HEK293 (cell line): ENCODE measurements at regions not wholly inside any gene's neighbourhood (a gene's known extent, or its start where the extent isn't known, plus 50 kb on each side); places are given as distances from the start of the nearest gene placed in this dataset.
A peak's percentile ranks its signal among the peaks of the same experiment; 100 is the strongest.

ENCODE experiments used
- CTCF ChIA-PET: fragments of 350-600 bp; formaldehyde crosslinking; extraction: SDS; loops from one replicate; lab custom pipeline; 2021; ENCODE audit warnings: antibody characterized with exemption; lab: Yijun Ruan, JAX
- POLR2A ChIA-PET: fragments of 300-600 bp; formaldehyde crosslinking; extraction: SDS; loops from one replicate; lab custom pipeline; 2020; ENCODE audit warnings: antibody characterized with exemption, inconsistent platforms; lab: Yijun Ruan, JAX
- H3K27ac ChIP-seq: fragments of 200-500 bp; sonication (Bioruptor generic); 2 replicates; pipeline ENCODE4 v1.5.1; 2014; ENCODE audit warnings: low read depth, low read length, control low read depth, inconsistent platforms; ENCODE audit errors: extremely low read depth
- H3K36me3 ChIP-seq, 2 experiments: fragments of 200-500 bp in 1 of 2; sonication (Bioruptor generic) in 1 of 2; 1 replicate in 1 of 2; 2 replicates in 1 of 2; pipeline ENCODE4 v1.5.1; 2014 to 2017; ENCODE audit warnings: inconsistent platforms in 2 of 2, low read length in 2 of 2; ENCODE audit not compliant: control insufficient read depth in 2 of 2, insufficient read depth in 1 of 2
- H3K4me1 ChIP-seq: fragments of 200-500 bp; sonication (Bioruptor generic); 2 replicates; pipeline ENCODE4 v1.5.1; 2014; ENCODE audit warnings: mild to moderate bottlenecking, low read length, inconsistent platforms; ENCODE audit not compliant: control insufficient read depth, insufficient read depth
- H3K4me3 ChIP-seq: 2 replicates; pipeline ENCODE4 v1.5.1; 2011; ENCODE audit warnings: low read depth, mild to moderate bottlenecking, control low read depth, low read length, moderate library complexity
- H3K9me3 ChIP-seq: fragments of 200-500 bp; sonication (Bioruptor generic); 2 replicates; pipeline ENCODE4 v1.5.1; 2014; ENCODE audit warnings: low read depth, low read length, inconsistent platforms; ENCODE audit not compliant: control insufficient read depth, insufficient read depth
- SP7 ChIP-seq: fragments of 450-650 bp; formaldehyde crosslinking; IDR thresholded peaks from 2 replicates; pipeline ENCODE4 v1.5.1; 2016; ENCODE audit warnings: missing biosample characterization, missing genetic modification characterization
- ZFP37 ChIP-seq: fragments of 450-650 bp; formaldehyde crosslinking; IDR thresholded peaks from 2 replicates; pipeline ENCODE4 v1.5.1; 2016; ENCODE audit warnings: missing biosample characterization, missing genetic modification characterization
- ZNF112 ChIP-seq: fragments of 450-650 bp; formaldehyde crosslinking; IDR thresholded peaks from 2 replicates; pipeline ENCODE4 v1.5.0; 2017; ENCODE audit warnings: missing biosample characterization, missing genetic modification characterization
- ZNF138 ChIP-seq: fragments of 450-650 bp; formaldehyde crosslinking; IDR thresholded peaks from 2 replicates; pipeline ENCODE4 v1.5.1; 2016; ENCODE audit warnings: missing biosample characterization, missing genetic modification characterization, borderline replicate concordance
- ZNF140 ChIP-seq: fragments of 450-650 bp; formaldehyde crosslinking; IDR thresholded peaks from 2 replicates; pipeline ENCODE4 v1.5.1; 2016; ENCODE audit warnings: missing biosample characterization, missing genetic modification characterization
- ZNF157 ChIP-seq: fragments of 450-650 bp; formaldehyde crosslinking; IDR thresholded peaks from 2 replicates; pipeline ENCODE4 v1.5.1; 2016; ENCODE audit warnings: missing biosample characterization, missing genetic modification characterization
- ZNF221 ChIP-seq: fragments of 450-650 bp; formaldehyde crosslinking; IDR thresholded peaks from 2 replicates; pipeline ENCODE4 v1.5.1; 2017; ENCODE audit warnings: missing biosample characterization, missing genetic modification characterization, borderline replicate concordance
- ZNF335 ChIP-seq: fragments of 450-650 bp; formaldehyde crosslinking; conservative IDR thresholded peaks from 2 replicates; pipeline ENCODE4 v1.5.1; 2016; ENCODE audit warnings: missing biosample characterization, missing genetic modification characterization
- ZNF391 ChIP-seq: fragments of 450-650 bp; formaldehyde crosslinking; IDR thresholded peaks from 2 replicates; pipeline ENCODE4 v1.5.1; 2016; ENCODE audit warnings: low read depth, missing biosample characterization, missing genetic modification characterization, borderline replicate concordance
- ZNF416 ChIP-seq: fragments of 450-650 bp; formaldehyde crosslinking; IDR thresholded peaks from 2 replicates; pipeline ENCODE4 v1.5.1; 2016; ENCODE audit warnings: missing biosample characterization, missing genetic modification characterization
- ZNF48 ChIP-seq: fragments of 450-650 bp; formaldehyde crosslinking; IDR thresholded peaks from 2 replicates; pipeline ENCODE4 v1.5.1; 2016; ENCODE audit warnings: missing biosample characterization, missing genetic modification characterization
- ZNF560 ChIP-seq: fragments of 450-650 bp; formaldehyde crosslinking; IDR thresholded peaks from 2 replicates; pipeline ENCODE4 v1.5.1; 2017; ENCODE audit warnings: missing biosample characterization, missing genetic modification characterization, borderline replicate concordance
- ZNF596 ChIP-seq: fragments of 450-650 bp; IDR thresholded peaks from 2 replicates; pipeline ENCODE4 v1.5.0; 2018; ENCODE audit warnings: missing biosample characterization, mild to moderate bottlenecking, missing genetic modification characterization, moderate library complexity
- ZNF701 ChIP-seq: fragments of 450-650 bp; formaldehyde crosslinking; IDR thresholded peaks from 2 replicates; pipeline ENCODE4 v1.5.1; 2016; ENCODE audit warnings: missing biosample characterization, missing genetic modification characterization
- ZNF785 ChIP-seq: fragments of 450-650 bp; formaldehyde crosslinking; IDR thresholded peaks from 2 replicates; pipeline ENCODE4 v1.5.1; 2016; ENCODE audit warnings: missing biosample characterization, missing genetic modification characterization
- ZNF837 ChIP-seq: fragments of 450-650 bp; formaldehyde crosslinking; IDR thresholded peaks from 2 replicates; pipeline ENCODE4 v1.5.1; 2016; ENCODE audit warnings: missing biosample characterization, missing genetic modification characterization
- ZSCAN23 ChIP-seq: fragments of 450-650 bp; formaldehyde crosslinking; IDR thresholded peaks from 2 replicates; pipeline ENCODE4 v1.5.1; 2016; ENCODE audit warnings: missing biosample characterization, missing genetic modification characterization
- ZSCAN30 ChIP-seq: fragments of 450-650 bp; IDR thresholded peaks from 2 replicates; pipeline ENCODE4 v1.5.1; 2018; ENCODE audit warnings: missing biosample characterization, mild to moderate bottlenecking, missing genetic modification characterization, moderate library complexity
- TF ChIP-seq, protein P1 (sequence below): fragments of 450-650 bp; formaldehyde crosslinking; IDR thresholded peaks from 2 replicates; pipeline ENCODE4 v1.5.1; 2016; ENCODE audit warnings: missing biosample characterization, missing genetic modification characterization
- TF ChIP-seq, protein P2 (sequence below): fragments of 450-650 bp; formaldehyde crosslinking; IDR thresholded peaks from 2 replicates; pipeline ENCODE4 v1.5.1; 2016; ENCODE audit warnings: missing biosample characterization, missing genetic modification characterization
- TF ChIP-seq, protein P3 (sequence below): fragments of 450-650 bp; formaldehyde crosslinking; IDR thresholded peaks from 2 replicates; pipeline ENCODE4 v1.5.1; 2017; ENCODE audit warnings: missing biosample characterization, missing genetic modification characterization
- TF ChIP-seq, protein P4 (sequence below): fragments of 450-650 bp; formaldehyde crosslinking; IDR thresholded peaks from 2 replicates; pipeline ENCODE4 v1.5.1; 2017; ENCODE audit warnings: missing biosample characterization, missing genetic modification characterization
- TF ChIP-seq, protein P5 (sequence below): IDR thresholded peaks from 2 replicates; pipeline ENCODE4 v1.6.1; 2011; ENCODE audit warnings: mild to moderate bottlenecking, low read depth, low read length, borderline replicate concordance
- TF ChIP-seq, protein P6 (sequence below): fragments of 450-650 bp; formaldehyde crosslinking; IDR thresholded peaks from 2 replicates; pipeline ENCODE4 v1.5.1; 2016; ENCODE audit warnings: missing biosample characterization, missing genetic modification characterization

DNA sequence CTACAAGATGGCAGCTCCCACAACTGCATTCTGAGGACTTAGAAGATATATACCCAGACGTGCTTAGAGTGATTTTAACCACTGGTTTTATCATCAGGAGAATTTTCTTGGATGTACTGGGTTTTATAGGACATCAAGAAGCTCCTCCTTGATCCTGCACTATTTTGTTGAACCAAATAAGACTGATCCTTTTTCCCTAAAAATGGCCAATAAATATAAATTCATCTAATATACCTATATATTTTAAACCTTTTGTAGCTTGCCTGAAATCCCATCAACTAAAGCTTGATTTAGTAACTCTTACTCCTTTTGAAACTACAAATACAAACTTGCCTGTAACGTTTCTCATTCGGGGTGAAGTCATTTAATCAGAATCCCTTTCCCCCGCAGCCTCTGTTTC lies 849.4 kb upstream of the ADAMTS5 start (continued):
- no peak for TF ChIP-seq ZNF140 (tag by site-specific recombination)
- TF ChIP-seq, protein P1, sequence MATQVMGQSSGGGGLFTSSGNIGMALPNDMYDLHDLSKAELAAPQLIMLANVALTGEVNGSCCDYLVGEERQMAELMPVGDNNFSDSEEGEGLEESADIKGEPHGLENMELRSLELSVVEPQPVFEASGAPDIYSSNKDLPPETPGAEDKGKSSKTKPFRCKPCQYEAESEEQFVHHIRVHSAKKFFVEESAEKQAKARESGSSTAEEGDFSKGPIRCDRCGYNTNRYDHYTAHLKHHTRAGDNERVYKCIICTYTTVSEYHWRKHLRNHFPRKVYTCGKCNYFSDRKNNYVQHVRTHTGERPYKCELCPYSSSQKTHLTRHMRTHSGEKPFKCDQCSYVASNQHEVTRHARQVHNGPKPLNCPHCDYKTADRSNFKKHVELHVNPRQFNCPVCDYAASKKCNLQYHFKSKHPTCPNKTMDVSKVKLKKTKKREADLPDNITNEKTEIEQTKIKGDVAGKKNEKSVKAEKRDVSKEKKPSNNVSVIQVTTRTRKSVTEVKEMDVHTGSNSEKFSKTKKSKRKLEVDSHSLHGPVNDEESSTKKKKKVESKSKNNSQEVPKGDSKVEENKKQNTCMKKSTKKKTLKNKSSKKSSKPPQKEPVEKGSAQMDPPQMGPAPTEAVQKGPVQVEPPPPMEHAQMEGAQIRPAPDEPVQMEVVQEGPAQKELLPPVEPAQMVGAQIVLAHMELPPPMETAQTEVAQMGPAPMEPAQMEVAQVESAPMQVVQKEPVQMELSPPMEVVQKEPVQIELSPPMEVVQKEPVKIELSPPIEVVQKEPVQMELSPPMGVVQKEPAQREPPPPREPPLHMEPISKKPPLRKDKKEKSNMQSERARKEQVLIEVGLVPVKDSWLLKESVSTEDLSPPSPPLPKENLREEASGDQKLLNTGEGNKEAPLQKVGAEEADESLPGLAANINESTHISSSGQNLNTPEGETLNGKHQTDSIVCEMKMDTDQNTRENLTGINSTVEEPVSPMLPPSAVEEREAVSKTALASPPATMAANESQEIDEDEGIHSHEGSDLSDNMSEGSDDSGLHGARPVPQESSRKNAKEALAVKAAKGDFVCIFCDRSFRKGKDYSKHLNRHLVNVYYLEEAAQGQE (tag by site-specific recombination) = no peak
- TF ChIP-seq ZNF416 (tag by site-specific recombination) = no peak
- TF ChIP-seq ZSCAN30 (tag by site-specific recombination) = no peak
- TF ChIP-seq ZFP37 (tag by site-specific recombination) = no peak
- TF ChIP-seq, protein P2, sequence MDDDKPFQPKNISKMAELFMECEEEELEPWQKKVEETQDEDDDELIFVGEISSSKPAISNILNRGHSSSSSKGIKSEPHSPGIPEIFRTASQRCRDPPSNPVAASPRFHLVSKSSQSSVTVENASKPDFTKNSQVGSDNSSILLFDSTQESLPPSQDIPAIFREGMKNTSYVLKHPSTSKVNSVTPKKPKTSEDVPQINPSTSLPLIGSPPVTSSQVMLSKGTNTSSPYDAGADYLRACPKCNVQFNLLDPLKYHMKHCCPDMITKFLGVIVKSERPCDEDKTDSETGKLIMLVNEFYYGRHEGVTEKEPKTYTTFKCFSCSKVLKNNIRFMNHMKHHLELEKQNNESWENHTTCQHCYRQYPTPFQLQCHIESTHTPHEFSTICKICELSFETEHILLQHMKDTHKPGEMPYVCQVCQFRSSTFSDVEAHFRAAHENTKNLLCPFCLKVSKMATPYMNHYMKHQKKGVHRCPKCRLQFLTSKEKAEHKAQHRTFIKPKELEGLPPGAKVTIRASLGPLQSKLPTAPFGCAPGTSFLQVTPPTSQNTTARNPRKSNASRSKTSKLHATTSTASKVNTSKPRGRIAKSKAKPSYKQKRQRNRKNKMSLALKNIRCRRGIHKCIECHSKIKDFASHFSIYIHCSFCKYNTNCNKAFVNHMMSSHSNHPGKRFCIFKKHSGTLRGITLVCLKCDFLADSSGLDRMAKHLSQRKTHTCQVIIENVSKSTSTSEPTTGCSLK (tag by site-specific recombination) = no peak
- no peak for TF ChIP-seq ZNF837

DNA sequence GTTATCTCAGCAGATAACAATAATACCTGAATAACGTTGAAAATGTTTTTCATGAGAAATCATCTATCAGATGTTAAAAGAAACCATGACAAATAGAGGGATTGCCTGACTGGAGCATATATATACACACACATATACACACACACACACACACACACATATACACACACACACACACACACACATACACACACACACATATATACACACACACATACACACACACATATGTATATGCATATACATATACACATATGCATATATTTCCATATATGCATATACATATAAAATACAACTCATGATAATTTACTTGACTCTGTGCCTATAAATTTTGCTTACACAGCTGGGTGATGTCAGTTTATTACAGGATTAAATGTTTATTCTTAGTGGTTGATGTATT lies 847.3 kb upstream of the ADAMTS5 start:
- Histone ChIP-seq H3K4me1 (no peaks in the 10 kb centered on the region), H3K27ac (no peak overlapping the region), H3K9me3 (no peaks in the 10 kb centered on the region), H3K36me3 (no peaks in the 10 kb centered on the region), H3K4me3 (no peak overlapping the region)
- CTCF ChIA-PET = no interaction called here
- TF ChIP-seq, protein P3, sequence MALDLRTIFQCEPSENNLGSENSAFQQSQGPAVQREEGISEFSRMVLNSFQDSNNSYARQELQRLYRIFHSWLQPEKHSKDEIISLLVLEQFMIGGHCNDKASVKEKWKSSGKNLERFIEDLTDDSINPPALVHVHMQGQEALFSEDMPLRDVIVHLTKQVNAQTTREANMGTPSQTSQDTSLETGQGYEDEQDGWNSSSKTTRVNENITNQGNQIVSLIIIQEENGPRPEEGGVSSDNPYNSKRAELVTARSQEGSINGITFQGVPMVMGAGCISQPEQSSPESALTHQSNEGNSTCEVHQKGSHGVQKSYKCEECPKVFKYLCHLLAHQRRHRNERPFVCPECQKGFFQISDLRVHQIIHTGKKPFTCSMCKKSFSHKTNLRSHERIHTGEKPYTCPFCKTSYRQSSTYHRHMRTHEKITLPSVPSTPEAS (tag by site-specific recombination) = peak; percentile 92
- TF ChIP-seq SP7 = no peak
- POLR2A ChIA-PET = no interaction called here

DNA sequence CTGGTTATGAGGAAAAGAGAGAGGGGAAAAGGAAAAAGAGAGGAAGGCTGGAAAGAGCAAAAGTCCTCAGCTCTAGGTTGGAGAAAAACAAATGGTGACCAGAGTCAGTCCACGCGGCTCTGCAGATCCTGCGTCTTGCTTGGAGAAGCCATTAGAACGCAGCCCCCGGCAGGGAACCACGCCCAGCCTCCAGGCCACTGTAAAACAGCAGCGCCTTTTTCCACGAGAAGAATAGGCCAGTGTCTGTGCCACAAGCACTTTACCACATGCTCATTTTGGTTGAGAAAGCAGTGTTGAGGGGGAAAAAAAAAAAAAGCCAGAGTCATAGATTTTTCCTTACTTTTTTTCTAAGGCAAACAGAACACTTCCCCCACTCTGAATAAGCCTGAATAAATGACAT lies 846.9 kb upstream of the ADAMTS5 start:
- POLR2A ChIA-PET = interaction anchor here (0.7 kb wide), 1 partner anchor 1132 kb away, joined by 4 read pairs; no protein-coding TSS in a partner anchor
- CTCF ChIA-PET = interaction anchor here (2.2 kb wide), 1 partner anchor 11 kb away, joined by 14 read pairs; no protein-coding TSS in a partner anchor
- Histone ChIP-seq H3K9me3 (no peaks in the 10 kb centered on the region), H3K4me3 (no peak overlapping the region), H3K4me1 (no peaks in the 10 kb centered on the region), H3K27ac (no peak overlapping the region), H3K36me3 (no peaks in the 10 kb centered on the region)
- TF ChIP-seq ZFP37 (tag by site-specific recombination) (no peak), ZNF48 (tag by site-specific recombination) (no peak), ZNF391 (tag by site-specific recombination) (no peak), ZSCAN23 (no peak), ZNF221 (tag by site-specific recombination) (no peak), ZNF157 (no peak), ZNF112 (tag by site-specific recombination) (no peak), ZNF335 (tag by site-specific recombination) (no peak), ZNF701 (tag by site-specific recombination) (no peak), ZNF138 (tag by site-specific recombination) (no peak), ZNF560 (tag by site-specific recombination) (no peak), ZNF785 (tag by site-specific recombination) (no peak), ZNF596 (tag by site-specific recombination) (no peak)
- TF ChIP-seq, protein P4, sequence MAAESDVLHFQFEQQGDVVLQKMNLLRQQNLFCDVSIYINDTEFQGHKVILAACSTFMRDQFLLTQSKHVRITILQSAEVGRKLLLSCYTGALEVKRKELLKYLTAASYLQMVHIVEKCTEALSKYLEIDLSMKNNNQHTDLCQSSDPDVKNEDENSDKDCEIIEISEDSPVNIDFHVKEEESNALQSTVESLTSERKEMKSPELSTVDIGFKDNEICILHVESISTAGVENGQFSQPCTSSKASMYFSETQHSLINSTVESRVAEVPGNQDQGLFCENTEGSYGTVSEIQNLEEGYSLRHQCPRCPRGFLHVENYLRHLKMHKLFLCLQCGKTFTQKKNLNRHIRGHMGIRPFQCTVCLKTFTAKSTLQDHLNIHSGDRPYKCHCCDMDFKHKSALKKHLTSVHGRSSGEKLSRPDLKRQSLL (tag by site-specific recombination) = no peak
- TF ChIP-seq, protein P5, sequence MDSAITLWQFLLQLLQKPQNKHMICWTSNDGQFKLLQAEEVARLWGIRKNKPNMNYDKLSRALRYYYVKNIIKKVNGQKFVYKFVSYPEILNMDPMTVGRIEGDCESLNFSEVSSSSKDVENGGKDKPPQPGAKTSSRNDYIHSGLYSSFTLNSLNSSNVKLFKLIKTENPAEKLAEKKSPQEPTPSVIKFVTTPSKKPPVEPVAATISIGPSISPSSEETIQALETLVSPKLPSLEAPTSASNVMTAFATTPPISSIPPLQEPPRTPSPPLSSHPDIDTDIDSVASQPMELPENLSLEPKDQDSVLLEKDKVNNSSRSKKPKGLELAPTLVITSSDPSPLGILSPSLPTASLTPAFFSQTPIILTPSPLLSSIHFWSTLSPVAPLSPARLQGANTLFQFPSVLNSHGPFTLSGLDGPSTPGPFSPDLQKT = no peak
- TF ChIP-seq, protein P6, sequence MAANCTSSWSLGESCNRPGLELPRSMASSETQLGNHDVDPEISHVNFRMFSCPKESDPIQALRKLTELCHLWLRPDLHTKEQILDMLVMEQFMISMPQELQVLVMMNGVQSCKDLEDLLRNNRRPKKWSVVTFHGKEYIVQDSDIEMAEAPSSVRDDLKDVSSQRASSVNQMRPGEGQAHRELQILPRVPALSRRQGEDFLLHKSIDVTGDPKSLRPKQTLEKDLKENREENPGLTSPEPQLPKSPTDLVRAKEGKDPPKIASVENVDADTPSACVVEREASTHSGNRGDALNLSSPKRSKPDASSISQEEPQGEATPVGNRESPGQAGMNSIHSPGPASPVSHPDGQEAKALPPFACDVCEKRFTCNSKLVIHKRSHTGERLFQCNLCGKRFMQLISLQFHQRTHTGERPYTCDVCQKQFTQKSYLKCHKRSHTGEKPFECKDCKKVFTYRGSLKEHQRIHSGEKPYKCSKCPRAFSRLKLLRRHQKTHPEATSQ (tag by site-specific recombination) = no peak
